OCI-M2 (cell line): ENCODE measurements at regions not wholly inside any gene's neighbourhood (a gene's known extent, or its start where the extent isn't known, plus 50 kb on each side); places are given as distances from the start of the nearest gene placed in this dataset.
A peak's percentile ranks its signal among the peaks of the same experiment; 100 is the strongest.

Experiments used
- DNase-seq: peaks from one replicate; lab custom pipeline; 2025; ENCODE audit not compliant: unreplicated experiment; lab: John Stamatoyannopoulos, UW

DNA sequence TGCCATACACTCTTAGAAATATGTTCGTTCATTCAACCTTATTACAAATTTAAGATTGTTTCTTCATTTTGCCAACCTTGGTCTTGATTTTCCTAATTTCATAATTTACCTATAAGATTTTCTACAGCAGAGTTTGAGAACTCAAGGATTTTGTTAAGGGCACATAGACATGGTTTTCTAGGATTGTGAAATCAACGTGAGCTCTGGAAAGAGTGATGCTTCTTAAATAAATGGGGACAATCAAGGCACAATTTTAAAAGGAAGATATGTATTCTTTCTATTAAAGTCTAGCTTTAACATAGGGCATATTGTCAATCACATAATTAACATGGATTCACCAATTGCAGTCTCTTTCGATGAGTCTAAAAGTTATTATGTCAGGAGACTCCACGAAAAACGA lies 174.2 kb upstream of the PHF14 start:
- DNase-seq = no peak

DNA sequence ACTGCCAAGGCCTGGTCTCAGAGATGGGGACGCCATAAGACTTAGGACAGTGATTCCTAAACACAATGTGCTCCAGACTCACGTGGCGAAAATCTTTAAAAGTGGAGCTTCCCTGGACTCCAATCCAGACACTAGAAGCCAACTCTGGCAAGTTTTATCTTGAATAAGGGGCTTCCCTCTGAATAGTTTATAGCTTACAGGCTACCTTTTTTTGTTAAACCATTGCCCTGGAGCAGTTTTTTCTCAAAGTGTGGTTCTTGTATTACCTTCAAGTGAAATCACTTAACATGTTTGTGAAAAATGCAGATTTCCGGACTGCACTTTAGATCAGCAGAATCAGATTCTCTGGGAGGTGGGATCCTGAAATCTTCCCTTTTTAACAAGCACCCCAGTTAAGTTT lies 171.7 kb upstream of the PHF14 start:
- no peak for DNase-seq

GRCh38 chr7:10802526-10802925 lies 171.1 kb upstream of the PHF14 start:
- no peak for DNase-seq

DNA sequence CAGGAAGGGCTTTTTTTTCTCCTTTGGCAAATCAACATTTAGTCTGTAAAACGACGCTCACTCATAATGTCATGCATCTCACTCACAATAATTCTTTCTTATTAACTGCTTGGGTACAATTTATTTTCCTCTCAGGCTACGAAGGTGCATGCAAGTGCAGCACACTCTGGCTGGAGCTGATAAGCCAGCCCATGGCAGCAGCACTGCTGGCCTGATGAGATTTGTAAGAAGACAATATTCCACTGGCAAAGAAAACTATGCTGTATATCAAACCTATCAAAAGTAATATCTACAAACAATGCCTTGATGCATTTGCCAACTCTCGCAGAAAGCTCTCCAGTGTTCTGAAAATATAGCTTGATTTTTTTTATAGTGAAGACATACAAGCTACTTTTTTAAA lies 170.0 kb upstream of the PHF14 start:
- no peak for DNase-seq

DNA sequence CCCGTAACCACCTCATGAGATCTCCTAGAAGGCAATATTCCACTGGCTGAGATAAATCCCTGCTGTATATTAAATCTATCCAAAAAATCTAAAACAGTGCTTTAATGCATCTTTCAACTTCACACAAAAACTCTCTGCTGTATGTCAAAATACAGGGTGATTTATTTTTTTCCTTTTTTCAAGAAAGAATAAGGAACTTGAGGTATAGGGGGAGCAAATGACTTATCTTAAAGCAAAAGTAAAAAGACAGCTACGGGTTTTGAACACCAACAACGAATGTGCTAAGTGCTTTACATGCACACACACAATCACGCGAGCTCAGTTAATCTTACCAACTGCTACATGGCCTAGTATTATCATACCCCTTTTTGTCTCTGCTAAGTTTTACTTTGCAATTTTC lies 168.9 kb upstream of the PHF14 start:
- no peak for DNase-seq

GRCh38 chr7:10815546-10815945 lies 158.1 kb upstream of the PHF14 start:
- no peak for DNase-seq

GRCh38 chr7:10821156-10821555 lies 152.5 kb upstream of the PHF14 start:
- DNase-seq = no peak

DNA sequence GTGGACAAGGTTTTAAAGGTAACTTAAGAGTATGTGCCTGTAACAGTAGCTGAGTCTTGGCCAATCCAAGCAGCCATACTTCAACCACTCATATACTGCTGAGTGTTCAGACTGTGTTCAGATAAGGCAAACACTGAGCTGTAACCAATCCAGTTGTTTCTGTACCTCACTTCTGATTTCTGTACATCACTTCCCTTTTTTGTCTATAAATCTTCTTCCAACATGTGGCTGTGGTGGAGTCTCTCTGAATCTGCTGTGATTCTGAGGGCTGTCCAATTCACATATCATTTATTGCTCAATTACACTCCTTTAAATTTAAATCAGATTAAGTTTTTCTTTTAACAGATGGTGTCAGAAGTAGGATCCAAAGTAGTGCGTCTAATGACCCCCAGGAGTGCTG lies 149.5 kb upstream of the PHF14 start:
- no peak for DNase-seq

DNA sequence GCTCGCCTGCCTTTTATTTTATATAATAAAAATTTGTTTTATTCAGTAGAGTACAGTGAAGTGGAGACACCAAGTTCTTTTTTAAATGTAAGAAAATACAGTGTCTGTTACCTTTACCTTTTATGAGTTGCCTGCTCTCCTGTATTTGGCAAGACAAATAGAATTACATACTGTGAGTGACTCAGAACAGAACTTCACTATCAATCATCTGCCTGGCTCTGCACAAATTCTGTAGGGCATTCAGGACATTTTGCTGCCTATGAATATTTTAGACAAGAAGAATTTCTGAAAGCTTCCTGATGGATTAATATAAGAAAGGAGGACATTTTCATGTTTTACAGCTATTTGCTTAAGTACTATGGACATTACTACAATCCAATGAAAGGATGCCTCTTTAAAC lies 135.4 kb upstream of the PHF14 start:
- no peak for DNase-seq

DNA sequence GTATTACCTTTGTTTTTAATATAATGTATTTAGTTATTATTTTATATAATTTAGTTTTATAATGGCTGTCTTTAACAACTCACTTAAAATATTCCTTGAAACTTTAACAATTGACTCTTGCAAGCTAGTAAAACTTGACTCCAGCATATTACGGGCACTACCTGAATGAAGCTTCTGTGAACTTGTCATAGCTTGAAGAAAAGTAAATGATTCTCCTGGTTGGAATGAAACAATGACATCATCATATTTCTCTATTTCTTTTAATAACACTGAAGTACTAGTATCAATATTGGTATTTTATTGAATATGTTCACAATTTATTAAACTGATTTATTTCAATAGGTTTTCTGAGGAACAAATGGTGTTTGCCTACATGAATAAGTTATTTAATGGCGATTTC lies 128.4 kb upstream of the PHF14 start:
- no peak for DNase-seq

DNA sequence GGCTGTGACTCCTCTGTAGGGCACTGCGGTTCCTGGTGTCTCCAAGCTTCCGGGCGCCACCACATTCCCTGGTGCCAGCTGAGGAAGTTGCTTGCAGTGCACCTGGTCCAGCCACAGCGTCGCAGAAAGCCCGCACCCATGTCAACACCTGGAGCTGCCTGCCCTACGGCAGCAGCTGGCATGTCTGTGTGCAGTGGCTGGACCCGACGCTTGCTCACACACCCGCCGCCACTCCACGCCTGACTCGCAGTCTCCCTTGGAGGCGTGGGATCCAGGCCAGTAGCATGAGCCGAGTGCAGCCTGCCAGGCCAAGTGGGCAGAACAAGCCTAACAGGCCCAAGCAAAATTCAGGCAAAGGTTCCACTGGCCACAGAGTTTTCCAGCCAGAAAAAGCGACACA lies 118.1 kb upstream of the PHF14 start:
- DNase-seq = no peak

DNA sequence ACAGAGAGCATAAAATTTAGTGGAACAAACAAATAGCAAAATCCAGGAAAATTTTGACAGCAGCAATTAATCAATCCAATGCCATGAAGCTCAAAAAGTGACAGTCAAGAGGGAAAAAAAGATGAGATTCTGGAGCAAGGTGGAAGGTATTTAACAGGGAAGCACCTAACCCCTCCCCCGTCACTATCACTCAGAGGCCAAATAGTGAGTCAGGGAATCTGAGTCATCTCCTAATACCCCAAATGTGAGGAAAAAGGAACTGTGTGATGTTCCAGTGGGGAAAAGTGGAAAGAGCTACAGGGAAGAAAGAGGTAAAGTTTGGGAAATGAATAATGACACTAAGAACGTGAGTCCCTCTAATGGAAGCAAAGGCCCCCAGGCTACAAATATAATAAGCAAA lies 113.2 kb upstream of the PHF14 start:
- DNase-seq = no peak

- DNase-seq = no peak
These were observed 110.2 kb upstream of the PHF14 start for GRCh38 chr7:10863476-10863875.

- no peak for DNase-seq
These were observed 99.0 kb upstream of the PHF14 start for GRCh38 chr7:10874666-10875065.

DNA sequence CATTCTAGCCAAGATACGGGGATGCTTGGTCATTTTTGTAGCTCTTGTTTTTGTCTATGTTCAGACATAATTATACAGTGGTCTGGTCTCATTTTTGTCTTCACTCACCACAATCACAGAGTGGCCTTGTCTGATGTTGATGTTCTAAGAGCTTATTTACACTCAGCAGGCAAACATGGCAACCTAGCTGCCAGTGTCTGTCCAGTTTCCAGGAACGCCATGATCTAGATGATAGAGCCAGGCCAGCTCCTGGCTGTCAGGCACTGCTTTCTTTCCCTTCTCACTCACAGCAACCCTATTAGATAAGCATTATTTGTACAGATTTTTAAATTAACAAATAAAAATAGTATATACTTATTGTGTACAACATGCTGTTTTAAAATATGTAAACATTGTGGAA lies 98.6 kb upstream of the PHF14 start:
- DNase-seq = no peak

GRCh38 chr7:10888861-10889260 lies 84.8 kb upstream of the PHF14 start:
- no peak for DNase-seq

- DNase-seq = peak; percentile 13
These were observed 84.3 kb upstream of the PHF14 start for GRCh38 chr7:10889266-10889898.

DNA sequence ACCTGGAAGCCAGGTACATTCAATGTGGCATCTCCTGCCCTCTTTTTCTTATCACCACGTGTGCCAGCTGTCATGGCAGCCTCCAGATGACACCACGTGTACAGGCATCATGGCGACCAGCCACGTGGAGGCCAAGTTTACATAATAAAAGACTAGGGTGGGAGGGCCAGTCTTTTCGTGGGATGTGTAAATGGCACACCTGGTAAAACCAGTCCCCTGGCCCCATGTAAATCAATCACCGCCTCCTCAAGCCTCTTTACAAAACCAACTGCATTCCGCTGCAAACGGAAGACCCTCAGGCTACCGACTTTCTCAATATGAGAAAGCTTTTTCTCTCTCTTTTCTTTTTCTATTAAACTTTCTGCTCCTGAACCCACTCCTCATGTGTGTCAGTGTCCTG lies 65.1 kb upstream of the PHF14 start:
- DNase-seq = no peak

DNA sequence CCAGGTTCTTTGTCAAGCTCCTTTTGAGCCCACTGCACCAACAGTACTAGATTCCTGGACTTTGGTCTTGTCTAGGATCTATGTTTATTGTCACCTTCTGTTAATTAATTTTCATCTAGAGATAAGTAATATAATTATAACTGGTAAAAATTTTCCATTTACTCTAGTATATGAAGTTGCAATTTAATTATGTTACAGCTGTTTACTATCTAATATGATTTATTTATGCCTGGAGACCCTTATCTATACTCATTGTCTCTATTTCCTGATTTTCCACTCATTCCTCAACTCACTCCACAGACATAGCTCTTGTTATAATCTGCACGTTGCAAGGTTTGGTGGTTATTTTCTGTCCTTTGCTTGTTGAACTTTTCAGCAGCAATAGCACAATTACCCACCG lies 63.2 kb upstream of the PHF14 start:
- DNase-seq = no peak

GRCh38 chr7:10912077-10912476 lies 61.6 kb upstream of the PHF14 start:
- no peak for DNase-seq

DNA sequence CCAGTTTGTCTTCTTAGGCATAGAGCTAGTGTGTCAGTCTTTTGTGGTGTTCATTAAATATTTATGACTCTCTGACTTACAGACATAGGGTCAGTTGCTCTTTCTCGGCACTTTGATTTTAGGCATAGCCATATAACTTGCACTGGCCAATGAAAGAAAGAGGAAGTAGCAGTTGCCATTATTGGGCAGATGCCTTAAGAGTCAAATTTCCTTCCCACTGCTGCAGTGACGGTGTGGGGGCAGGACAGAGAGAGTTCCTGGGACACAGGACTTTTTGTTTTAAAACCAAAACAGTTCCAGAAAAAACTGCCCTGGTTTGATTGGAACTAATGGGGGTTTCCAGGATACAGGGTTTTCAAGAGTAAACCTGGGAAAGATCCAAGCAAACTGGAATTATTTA lies 60.2 kb upstream of the PHF14 start:
- DNase-seq = no peak

DNA sequence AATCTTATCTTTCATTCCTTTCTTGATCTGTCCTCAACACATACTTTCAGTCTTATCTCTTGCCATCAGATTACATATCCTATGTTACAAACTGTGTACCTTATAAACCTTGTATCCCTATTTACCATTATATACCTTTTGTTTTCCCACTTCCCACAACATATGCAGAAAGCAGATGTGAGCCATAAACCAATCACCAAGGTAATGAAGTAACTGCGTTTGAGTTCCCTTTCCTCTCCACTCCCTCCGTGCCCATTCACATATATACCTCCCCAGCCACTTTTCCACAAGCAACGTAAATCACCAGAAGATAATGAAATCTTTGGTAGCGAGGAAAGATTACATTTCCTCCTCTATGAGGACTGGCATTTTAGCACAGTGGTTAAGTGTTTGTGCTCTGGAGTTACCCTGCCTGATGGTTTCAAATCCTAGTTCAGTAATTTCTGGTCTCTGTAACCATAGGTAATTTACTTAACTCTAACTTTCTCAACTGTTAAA lies 55.5 kb upstream of the PHF14 start:
- DNase-seq = no peak

- DNase-seq = no peak
These were observed 53.7 kb upstream of the PHF14 start for GRCh38 chr7:10919923-10920322.
